ENCODE measurements at regions not wholly inside any gene's neighbourhood (a gene's known extent, or its start where the extent isn't known, plus 50 kb on each side); places are given as distances from the start of the nearest gene placed in this dataset.

GRCh38 chr3:127050733-127051132, 67.8 kb downstream of the PLXNA1 start (continued):
- TF ChIP-seq, protein P1, sequence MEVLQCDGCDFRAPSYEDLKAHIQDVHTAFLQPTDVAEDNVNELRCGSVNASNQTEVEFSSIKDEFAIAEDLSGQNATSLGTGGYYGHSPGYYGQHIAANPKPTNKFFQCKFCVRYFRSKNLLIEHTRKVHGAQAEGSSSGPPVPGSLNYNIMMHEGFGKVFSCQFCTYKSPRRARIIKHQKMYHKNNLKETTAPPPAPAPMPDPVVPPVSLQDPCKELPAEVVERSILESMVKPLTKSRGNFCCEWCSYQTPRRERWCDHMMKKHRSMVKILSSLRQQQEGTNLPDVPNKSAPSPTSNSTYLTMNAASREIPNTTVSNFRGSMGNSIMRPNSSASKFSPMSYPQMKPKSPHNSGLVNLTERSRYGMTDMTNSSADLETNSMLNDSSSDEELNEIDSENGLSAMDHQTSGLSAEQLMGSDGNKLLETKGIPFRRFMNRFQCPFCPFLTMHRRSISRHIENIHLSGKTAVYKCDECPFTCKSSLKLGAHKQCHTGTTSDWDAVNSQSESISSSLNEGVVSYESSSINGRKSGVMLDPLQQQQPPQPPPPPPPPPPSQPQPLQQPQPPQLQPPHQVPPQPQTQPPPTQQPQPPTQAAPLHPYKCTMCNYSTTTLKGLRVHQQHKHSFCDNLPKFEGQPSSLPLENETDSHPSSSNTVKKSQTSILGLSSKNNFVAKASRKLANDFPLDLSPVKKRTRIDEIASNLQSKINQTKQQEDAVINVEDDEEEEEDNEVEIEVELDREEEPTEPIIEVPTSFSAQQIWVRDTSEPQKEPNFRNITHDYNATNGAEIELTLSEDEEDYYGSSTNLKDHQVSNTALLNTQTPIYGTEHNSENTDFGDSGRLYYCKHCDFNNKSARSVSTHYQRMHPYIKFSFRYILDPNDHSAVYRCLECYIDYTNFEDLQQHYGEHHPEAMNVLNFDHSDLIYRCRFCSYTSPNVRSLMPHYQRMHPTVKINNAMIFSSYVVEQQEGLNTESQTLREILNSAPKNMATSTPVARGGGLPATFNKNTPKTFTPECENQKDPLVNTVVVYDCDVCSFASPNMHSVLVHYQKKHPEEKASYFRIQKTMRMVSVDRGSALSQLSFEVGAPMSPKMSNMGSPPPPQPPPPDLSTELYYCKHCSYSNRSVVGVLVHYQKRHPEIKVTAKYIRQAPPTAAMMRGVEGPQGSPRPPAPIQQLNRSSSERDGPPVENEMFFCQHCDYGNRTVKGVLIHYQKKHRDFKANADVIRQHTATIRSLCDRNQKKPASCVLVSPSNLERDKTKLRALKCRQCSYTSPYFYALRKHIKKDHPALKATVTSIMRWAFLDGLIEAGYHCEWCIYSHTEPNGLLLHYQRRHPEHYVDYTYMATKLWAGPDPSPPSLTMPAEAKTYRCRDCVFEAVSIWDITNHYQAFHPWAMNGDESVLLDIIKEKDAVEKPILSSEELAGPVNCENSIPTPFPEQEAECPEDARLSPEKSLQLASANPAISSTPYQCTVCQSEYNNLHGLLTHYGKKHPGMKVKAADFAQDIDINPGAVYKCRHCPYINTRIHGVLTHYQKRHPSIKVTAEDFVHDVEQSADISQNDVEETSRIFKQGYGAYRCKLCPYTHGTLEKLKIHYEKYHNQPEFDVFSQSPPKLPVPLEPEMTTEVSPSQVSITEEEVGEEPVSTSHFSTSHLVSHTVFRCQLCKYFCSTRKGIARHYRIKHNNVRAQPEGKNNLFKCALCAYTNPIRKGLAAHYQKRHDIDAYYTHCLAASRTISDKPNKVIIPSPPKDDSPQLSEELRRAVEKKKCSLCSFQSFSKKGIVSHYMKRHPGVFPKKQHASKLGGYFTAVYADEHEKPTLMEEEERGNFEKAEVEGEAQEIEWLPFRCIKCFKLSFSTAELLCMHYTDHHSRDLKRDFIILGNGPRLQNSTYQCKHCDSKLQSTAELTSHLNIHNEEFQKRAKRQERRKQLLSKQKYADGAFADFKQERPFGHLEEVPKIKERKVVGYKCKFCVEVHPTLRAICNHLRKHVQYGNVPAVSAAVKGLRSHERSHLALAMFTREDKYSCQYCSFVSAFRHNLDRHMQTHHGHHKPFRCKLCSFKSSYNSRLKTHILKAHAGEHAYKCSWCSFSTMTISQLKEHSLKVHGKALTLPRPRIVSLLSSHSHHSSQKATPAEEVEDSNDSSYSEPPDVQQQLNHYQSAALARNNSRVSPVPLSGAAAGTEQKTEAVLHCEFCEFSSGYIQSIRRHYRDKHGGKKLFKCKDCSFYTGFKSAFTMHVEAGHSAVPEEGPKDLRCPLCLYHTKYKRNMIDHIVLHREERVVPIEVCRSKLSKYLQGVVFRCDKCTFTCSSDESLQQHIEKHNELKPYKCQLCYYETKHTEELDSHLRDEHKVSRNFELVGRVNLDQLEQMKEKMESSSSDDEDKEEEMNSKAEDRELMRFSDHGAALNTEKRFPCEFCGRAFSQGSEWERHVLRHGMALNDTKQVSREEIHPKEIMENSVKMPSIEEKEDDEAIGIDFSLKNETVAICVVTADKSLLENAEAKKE (CRISPR knock-in tag; IDR thresholded peaks at IDR 0.05) = no peak

DNA sequence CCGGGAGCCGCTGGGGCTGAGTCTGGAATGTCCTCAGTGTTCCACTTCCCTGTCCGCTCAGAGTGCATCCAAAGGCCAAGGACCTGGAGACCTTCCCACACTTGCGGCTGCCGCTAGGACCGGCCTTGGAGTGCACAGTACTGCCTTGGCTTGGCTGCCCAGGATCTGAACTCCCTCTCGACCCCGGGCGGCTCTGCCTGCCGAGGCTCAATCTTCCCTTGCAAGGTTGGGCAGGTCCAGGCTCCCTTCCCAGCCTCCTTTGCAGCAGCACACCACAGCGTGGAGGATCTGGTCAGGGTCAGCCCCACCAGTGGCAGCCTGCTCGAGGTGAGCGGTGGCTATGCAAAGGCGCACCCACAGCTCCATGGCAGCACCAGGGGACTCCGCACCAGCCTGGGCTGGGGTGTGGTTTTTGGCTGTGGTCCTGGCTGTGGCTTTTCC, 69.2 kb downstream of the PLXNA1 start:
- Histone ChIP-seq H3K27me3 (ENCODE audit: insufficient read depth) (no peaks in the 10 kb centered on the region), H3K4me1 (ENCODE audit: insufficient read depth) (no peaks in the 10 kb centered on the region), H3K27ac (ENCODE audit: low read depth) (no peak overlapping the region), H3F3A (replicated peaks; ENCODE audit: low read depth) (no peaks in the 10 kb centered on the region), H4K20me1 (replicated peaks; ENCODE audit: insufficient read depth) (no peaks in the 10 kb centered on the region), H3K4me2 (no peak overlapping the region), H3K9me2 (ENCODE audit: insufficient read depth) (no peaks in the 10 kb centered on the region; the same call in 1 of the 2 replicates), H3K79me2 (replicated peaks; ENCODE audit: insufficient read depth) (no peaks in the 10 kb centered on the region), H2AFZ (no peak overlapping the region), H3K36me3 (ENCODE audit: insufficient read depth) (no peaks in the 10 kb centered on the region), H3K4me3 (no peak overlapping the region)
- ATAC-seq (no peak), DNase-seq (ENCODE audit: low spot score) (no peak)
- Mint-ChIP-seq H3K4me3 (no peak overlapping the region), H3K36me3 (ENCODE audit: low read depth) (peaks cover 14% of the 10 kb centered on the region), H3K27ac (no peak overlapping the region), H3K4me1 (no peaks in the 10 kb centered on the region), H3K9me3 (peaks cover 36% of the 10 kb centered on the region), H3K27me3 (ENCODE audit: insufficient read depth, low read depth, poor library complexity) (peaks cover 8% of the 10 kb centered on the region)
- TF ChIP-seq EZH2phosphoT487 (IDR thresholded peaks at IDR 0.05; ENCODE audit: unreplicated experiment) (no peak), STAT1 (IDR thresholded peaks at IDR 0.05; ENCODE audit: unreplicated experiment) (no peak), ZNF331 (CRISPR knock-in tag; IDR thresholded peaks at IDR 0.05; ENCODE audit: low read depth) (no peak), JUNB (IDR thresholded peaks at IDR 0.05; ENCODE audit: unreplicated experiment) (no peak), POLR2AphosphoS5 (IDR thresholded peaks at IDR 0.05; ENCODE audit: low read depth) (no peak), ZNF114 (CRISPR knock-in tag; IDR thresholded peaks at IDR 0.05) (no peak)
- TF ChIP-seq, protein P1 (CRISPR knock-in tag; IDR thresholded peaks at IDR 0.05) = no peak

Measured in GM23338 (cell line).